ENCODE measurements at regions not wholly inside any gene's neighbourhood (a gene's known extent, or its start where the extent isn't known, plus 50 kb on each side); places are given as distances from the start of the nearest gene placed in this dataset.

GRCh38 chr12:13843841-13844240 is 137.6 kb downstream of the GRIN2B start:
- TF ChIP-seq CTCF (IDR thresholded peaks at IDR 0.05; ENCODE audit: low read length, missing control alignments) = no peak
- H3K4me3 ChIP-seq (replicated peaks; ENCODE audit: low read depth, low read length) = no peak overlapping the region
- no peak for DNase-seq (ENCODE audit: low read depth)

- no peak overlapping the region for H3K4me3 ChIP-seq (replicated peaks; ENCODE audit: low read depth, low read length)
- no peak for DNase-seq (ENCODE audit: low read depth)
- no peak for TF ChIP-seq CTCF (IDR thresholded peaks at IDR 0.05; ENCODE audit: low read length, missing control alignments)
These were observed 140.0 kb downstream of the GRIN2B start for GRCh38 chr12:13841358-13841757.

GRCh38 chr12:13839365-13840336 is 141.8 kb downstream of the GRIN2B start:
- DNase-seq (ENCODE audit: low read depth) = no peak
- TF ChIP-seq CTCF (IDR thresholded peaks at IDR 0.05; ENCODE audit: low read length, missing control alignments) = no peak
- no peak overlapping the region for H3K4me3 ChIP-seq (replicated peaks; ENCODE audit: low read depth, low read length)

GRCh38 chr12:13836099-13836498 is 145.3 kb downstream of the GRIN2B start:
- no peak for DNase-seq (ENCODE audit: low read depth)
- no peak overlapping the region for H3K4me3 ChIP-seq (replicated peaks; ENCODE audit: low read depth, low read length)
- no peak for TF ChIP-seq CTCF (IDR thresholded peaks at IDR 0.05; ENCODE audit: low read length, missing control alignments)

- no peak overlapping the region for H3K4me3 ChIP-seq (replicated peaks; ENCODE audit: low read depth, low read length)
- no peak for DNase-seq (ENCODE audit: low read depth)
- no peak for TF ChIP-seq CTCF (IDR thresholded peaks at IDR 0.05; ENCODE audit: low read length, missing control alignments)
These were observed 145.8 kb downstream of the GRIN2B start for GRCh38 chr12:13835652-13836051.

GRCh38 chr12:13834241-13834640 is 147.2 kb downstream of the GRIN2B start:
- TF ChIP-seq CTCF (IDR thresholded peaks at IDR 0.05; ENCODE audit: low read length, missing control alignments) = no peak
- no peak overlapping the region for H3K4me3 ChIP-seq (replicated peaks; ENCODE audit: low read depth, low read length)
- no peak for DNase-seq (ENCODE audit: low read depth)

GRCh38 chr12:13817131-13817530 is 164.3 kb downstream of the GRIN2B start:
- DNase-seq (ENCODE audit: low read depth) = no peak

More at GRCh38 chr12:13817131-13817530, 164.3 kb downstream of the GRIN2B start:
- no peak for TF ChIP-seq CTCF (IDR thresholded peaks at IDR 0.05; ENCODE audit: low read length, missing control alignments)
- no peak overlapping the region for H3K4me3 ChIP-seq (replicated peaks; ENCODE audit: low read depth, low read length)
